ENCODE measurements at regions not wholly inside any gene's neighbourhood (a gene's known extent, or its start where the extent isn't known, plus 50 kb on each side); places are given as distances from the start of the nearest gene placed in this dataset.

DNA sequence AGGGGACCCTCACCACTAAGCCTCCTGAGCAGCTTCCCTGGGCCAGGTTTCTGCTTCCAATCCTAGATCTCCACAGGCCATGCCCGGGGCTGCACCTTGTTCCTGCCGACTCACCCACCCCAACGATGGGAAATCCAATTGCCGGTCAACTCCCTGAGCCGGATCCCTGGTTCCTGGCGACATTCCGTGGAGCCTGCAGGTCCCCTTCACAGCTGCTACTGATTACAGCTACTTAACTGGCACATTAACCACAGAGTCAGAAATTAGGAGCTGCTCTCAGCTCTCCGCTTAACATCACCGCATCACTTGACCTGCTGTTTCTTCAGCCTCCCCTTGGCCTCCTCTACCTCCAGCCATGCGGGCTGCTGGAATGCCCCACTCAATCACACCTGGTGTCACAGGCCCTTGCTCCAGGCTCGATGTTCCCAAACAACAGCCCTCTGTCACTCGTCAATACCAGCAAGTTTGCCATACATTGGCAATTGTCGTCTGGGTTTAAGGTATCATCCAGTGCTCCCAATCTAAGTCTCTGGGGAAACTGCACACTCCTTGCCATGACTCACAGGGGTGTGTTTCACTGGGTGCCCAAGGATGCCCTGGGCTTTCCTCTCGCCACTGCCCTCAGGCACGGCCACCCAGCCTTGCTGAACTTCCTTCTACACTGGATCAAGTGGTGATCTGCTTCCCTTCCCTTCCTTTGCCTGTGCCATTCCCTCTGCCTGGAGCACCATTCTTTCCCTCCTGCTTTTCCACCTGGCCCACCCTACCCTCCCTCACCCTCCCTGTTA lies 181.0 kb downstream of the MN1 start:
- DNase-seq (ENCODE audit: low spot score), result no peak

DNA sequence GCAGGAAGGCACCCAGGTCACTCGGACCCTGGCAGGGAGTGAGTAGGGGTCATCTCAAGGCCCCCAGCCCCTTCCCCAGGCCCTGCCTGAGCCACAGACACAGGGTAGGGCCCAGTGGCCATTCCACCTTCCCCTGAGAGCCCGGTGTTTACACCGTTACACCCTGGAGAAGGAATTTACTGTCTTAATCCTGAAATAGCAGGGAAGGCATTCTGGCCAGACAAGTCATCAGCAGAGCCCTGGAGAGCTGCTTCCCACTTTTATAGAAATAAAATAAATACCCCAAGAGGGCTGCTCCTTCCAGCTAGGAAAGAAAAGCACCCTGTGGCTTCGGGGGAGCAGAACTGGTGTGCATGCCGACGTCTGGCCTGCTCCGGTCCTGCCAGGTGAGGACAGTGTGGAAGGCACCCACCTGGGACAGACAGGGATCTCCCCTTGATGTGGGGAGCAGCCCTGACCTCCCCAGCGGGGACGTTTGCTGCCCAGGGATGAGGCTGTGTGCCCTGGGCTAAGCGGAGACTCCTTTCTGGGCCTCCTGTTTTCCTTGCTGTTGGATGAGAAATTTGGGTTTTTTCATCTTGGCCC lies 180.0 kb downstream of the MN1 start:
- no peak for DNase-seq (ENCODE audit: low spot score)

DNA sequence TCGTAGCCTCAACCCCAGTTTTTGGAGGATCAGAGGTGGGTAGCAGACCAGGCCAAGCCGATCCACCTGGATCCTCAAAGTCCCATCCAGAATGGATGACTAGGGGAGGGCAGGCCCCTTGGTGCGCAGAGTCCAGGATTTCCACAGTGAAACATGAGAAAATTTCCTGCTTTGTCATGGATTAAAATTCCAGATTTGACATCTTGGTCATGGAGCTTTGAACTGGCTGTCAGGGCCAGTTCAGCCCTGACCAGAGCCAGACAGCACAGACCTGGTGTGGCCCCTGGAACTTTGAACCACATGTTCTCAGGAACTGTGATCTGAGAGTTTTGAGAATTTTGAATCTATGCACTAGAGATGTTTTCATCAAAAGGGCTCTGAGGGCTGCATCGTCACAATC lies 177.5 kb downstream of the MN1 start:
- DNase-seq (ENCODE audit: low spot score), result no peak

DNA sequence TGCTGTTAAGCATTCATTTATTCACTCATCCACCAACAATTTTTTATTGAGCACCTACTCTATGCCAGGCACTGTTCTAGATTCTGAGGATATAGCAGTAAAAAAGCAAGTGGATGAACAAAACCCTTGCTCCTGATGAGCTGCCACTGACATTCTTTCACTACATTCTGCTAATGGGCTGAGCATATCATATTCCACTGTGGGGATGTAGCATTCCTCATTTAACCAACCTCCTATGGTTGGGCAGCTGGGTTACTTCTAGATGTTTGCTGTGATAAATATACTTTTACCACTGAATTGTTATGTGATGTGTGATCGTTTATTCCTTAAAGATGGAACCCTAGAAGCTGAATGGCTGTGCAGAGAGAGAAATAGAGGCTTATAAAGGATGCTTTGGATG lies 176.9 kb downstream of the MN1 start:
- DNase-seq (ENCODE audit: low spot score), result no peak

DNA sequence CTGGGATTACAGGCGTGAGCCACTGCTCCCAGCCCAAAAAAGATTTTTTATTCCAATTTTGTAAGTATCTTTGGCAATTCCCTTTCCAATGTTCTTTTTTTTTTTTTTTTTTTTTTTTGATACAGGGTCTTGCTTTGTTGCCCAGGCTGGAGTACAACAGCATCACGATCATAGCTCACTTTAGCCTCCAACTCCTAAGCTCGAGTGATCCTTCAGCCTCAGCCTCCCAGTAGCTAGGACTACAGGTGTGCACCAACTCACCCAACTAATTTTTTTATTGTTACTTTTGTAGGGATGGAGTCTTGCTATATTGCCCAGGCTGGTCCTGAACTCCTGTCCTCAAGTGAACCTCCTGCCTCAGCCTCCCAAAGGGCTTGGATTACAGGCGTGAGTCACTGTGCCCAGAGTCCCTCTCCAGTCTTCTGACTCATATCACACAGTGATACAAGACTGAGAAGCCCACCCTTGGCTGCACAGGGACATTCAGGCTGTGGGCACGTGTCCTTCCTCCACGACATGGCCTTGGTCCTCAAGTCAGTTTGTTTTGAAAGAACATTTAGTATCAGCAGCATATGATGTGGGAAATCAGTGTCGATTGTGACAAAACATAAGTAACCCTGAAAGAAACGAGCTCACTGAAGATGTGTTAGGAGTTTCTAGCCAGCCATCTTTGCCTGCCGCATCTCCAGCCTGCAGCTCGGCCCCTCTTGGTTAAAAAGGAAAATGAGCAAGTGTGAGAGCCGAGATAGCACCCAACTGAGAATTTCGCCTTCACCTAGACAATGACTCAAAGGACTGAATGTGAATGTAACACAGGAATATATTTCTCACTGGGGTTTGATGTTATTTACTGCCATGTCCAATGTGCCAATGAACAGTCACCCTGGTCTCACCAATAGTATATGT lies 175.5 kb downstream of the MN1 start:
- DNase-seq (ENCODE audit: low spot score), result no peak

DNA sequence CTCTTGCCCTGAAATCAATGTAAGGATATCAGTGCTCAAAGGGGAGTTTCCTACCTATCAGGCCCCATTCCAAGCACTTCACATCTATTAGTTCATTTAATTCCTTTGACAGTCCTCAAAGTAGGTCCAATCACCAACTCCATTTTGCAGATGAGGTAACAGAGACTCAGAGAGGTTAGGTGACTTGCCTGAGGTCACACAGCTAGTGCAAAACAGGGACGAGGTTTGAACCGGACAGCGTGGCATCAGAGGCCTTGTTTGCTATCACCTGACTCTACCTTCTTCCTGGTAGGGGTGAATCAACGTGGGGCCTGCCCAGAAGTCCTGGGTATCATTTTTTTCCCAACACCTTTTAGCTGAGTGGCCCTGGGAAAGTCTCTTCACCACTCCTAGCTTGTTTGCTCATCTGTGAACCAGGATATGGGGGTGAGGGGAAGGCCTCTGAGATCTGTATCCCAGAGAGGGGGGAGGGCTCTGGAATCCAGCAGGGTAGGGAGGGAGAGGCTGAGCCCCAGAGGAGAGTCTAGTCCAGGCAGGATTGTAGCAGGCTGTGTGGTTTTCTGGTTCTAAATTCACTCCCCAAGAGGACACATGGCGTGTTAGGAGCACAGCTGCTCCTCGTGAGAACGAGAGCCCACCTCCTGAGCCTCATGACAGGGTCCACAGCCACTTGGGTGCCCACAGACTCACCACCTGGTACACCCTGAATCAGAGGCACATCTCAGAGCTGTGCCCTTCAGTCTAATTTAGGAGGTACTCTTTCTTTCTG lies 174.7 kb downstream of the MN1 start:
- no peak for DNase-seq (ENCODE audit: low spot score)

DNA sequence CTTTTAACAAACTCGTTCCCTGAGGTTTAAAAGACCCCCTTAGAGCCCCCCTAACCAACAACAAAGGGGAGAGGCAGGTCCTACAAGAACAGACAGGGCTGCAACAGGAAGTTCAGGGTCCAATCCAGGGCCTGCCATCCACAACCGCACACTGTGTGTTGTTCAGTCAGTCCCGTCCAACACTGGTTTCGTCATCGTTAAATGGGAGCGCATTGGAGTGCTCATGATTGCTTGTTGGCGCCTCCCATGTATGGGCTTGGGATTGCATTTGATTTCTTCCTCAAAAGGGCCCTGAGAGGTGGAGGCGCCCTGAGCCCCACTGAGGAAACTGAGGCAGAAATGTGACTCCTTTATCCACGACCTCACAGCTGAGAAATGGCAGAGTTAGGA lies 174.1 kb downstream of the MN1 start:
- no peak for DNase-seq (ENCODE audit: low spot score)

DNA sequence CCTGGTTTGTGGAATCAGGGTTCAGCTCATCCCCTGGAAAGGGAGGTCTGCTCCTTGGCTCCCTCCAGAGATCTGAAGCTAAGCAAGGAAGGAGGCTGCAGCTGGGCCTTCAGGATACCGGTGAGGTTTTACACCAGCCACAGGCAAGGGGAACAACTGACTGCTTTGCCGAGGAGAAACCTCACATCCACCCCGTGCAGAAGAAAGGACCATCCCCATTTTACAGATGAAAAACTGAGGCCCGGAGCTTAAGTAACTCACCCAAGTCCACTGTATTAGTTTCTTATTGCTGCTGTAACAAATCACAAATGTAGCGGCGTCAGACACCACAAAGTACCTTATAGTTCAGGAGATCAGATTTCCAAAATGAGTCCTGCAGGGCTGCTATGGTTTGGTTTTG lies 173.7 kb downstream of the MN1 start:
- DNase-seq (ENCODE audit: low spot score), result no peak

DNA sequence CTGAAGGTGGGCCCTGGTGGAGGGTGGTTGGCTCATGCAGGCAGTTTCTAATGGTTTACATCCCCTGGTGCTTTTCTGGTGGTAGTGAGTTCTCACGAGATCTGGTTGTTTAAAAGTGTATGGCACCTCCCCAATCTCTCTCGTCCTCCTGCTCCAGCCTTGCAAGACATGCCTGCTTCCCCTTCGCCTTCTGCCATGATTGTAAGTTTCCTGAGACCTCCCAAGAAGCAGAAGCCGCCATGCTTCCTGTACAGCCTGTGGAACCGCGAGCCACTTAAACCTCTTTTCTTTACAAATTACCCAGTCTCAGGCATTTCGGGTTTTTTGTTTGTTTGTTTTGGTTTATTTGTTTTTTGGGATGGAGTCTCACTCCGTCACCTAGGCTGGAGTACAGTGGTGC lies 173.2 kb downstream of the MN1 start:
- DNase-seq (ENCODE audit: low spot score), result no peak

DNA sequence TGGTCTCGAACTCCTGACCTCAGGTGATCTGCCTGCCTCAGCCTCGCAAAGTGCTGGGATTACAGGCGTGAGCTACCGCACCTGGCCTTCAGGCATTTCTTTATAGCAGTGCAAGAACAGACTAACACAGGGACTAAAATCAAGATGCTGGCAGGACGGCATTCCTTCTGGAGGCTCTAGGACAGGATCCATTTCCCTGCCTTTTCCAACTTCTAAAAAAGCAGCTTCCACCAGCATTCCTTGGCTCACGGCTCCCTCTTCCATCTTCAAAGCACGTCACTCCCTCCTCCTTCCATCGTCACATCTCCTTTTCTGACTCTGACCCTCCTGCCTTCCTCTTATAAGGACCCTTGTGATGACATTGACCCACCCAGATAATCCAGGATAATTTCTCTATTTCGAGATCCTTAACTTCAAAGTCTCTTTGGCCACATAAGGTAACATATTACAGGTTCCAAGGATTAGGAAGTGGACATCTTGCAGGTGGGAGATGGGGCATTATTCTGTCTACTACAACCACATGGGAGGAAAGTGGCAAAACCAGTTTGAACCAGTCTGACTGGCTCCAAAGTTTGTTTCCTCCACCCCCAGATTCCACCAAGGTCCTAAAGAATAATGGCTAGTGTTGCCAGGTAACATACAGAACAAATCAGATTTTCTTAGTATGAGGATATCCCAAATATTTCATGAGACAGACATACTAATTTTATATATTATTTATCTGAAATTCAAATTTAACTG lies 172.5 kb downstream of the MN1 start:
- DNase-seq (ENCODE audit: low spot score), result no peak

DNA sequence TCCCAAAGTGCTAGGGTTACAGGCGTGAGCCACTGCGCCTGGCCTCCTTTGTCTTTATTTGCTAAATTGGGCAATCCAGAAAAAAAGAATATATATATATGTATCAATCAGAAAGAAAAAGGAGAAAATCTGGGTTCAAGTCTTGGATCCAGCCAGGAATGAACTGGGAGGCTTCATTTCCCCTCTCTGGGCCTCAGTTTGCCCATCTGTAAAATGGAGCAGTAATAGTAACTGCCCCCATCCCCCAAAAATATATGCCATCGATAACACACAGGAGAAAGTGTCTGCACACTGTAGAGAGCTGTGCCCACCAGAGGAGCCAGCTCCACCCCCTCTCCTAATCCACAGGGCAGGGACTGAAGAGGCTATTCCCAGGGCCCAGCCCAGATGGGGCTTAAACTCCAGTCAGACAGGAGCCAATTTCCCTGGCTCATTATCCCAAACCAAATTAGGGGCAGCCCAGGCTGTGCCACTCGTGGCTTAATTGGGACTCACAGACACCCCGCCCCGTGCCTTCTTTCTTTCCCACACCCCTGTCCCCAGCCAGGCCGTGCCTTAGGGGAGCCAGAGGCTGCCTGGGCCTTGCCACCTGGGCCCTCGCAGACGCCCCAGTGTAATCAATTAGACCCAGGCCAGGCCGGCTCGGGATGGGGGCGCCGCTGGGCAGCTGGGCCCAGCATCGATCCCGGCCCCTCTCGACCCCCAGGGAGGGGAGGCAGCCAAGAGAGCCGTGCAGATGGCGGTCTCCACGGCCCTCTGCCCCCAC lies 171.5 kb downstream of the MN1 start:
- DNase-seq (ENCODE audit: low spot score), result no peak

DNA sequence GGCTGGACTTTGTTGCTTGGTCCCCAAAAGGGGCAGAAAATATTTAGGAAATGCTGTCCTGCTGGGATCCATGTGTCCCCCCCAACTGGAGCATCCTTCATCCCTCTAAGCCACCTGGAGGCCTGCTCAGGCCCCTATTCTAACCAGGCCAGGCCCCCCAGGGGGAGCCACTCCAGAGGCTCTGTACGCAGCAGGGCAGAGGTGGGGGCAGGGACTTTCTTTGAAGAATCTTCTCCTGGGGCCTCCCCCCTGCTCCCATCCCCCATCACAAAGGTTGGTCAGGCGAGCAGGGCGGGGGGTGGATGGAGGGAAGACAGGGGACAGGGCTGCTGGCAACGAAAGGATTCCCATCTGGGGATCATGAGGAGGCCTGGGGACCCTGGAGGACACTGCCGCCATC lies 170.8 kb downstream of the MN1 start:
- no peak for DNase-seq (ENCODE audit: low spot score)

DNA sequence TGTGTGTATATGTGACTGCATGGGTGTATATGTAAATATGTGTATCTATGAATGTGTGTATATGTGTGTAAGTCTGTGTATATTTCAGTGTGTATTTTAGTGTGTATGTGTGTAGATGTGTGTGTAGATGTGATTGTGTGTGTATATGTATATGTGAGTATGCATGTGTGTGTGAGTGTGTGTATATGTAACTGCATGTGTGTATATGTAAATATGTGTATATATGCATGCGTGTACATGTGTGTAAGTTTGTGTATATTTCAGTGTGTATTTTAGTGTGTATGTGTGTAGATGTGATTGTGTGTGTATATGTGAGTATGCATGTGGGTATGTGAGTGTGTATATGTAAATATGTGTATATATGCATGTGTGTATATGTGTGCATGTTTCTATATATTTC lies 169.9 kb downstream of the MN1 start:
- DNase-seq (ENCODE audit: low spot score), result no peak

DNA sequence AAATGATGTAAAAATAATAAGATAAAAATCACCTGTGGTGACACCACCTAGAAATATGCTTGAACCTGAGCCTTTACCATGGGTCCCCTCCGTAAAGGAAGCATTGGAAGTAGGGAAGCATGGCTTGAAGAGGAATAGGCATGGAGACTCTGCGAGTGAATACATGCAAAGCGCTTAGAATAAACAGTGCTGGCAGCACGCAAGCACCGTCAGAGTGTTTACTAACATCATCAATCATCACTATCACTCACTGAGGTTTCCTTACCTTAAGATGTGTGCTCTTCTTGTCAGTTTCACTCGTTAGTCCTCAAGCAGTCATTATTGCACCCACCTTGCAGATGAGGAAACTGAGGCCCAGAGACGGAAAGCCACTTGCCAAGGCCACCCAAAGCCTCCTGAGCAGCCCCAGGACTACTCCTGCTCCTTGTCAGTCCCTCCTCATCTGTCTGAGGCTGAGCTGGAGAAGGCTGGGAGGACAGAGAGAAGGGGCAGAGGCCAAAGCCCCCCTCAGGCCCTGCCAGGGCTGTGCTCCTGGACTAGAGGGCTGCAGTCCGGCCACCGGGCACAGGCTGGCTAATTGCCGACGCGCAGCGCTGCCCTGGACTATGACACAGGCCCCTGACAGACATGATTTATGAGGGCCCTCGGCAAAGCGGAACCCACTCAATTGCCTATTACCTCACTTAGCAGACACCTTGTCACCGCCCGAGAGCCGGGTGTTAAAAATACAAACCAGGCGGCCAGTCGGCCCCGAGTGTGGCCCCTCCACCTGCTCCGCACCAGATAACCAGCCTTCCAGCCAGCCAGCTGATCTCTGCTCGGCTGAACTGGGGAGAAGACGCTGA lies 168.9 kb downstream of the MN1 start:
- DNase-seq (ENCODE audit: low spot score), result no peak

DNA sequence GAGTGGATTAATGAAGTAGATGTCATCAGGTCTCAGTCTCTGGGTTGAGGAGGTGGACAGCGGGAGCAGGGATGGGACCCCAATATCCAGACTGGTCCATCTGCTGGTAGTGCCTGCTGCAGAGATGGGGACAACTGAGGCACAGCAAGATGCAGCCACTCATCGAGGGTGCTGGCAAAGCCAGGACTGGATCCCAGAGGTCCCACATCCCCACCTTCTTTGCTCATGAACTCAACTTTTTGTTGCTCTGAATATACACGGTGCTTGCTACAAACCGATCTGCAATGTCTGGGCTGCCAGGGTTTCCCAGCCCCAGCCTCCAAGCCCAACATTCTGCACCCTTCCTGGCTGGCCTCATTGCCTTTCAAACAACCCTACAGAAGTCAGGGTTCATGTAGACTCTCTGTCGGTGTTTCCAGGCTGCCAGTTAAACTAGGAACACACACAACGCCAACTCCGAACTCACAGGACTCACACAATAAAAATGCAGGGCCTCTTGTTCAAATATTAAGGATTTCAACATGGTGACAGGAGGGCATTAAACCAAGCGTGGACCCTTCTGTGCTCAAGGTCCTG lies 168.2 kb downstream of the MN1 start:
- no peak for DNase-seq (ENCODE audit: low spot score)

DNA sequence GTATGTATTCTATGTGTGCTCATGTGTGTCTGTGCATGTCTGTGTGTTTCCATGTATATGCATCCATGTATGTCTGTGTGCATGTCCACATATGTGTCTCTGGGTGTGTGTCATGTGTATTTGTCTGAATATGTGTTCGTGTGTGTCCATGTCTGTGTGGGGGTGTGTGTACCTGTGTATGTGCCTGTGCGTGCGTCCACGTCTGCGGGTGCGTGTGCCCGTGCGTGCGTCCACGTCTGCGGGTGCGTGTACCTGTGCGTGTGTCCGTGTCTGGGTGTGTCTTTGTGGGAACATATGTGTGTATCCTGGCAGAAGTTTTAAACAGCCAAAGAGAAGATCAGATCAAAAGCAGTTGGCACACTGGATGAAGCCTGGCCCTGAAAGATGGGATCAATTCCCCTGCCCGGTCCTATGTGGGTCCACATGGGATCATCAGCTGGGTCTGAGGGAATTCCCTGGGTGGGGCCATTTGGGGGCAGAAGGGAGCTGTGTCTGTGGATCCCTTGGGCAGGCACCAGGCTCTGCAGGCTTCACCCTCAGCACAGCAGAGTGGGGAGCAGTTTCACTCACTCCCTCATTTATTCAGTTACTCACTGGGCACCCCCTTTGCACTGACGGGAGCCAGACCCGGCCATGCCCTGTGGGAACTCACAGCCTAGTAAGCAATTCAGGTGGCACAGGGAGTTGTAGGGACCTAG lies 167.4 kb downstream of the MN1 start:
- DNase-seq (ENCODE audit: low spot score), result no peak

DNA sequence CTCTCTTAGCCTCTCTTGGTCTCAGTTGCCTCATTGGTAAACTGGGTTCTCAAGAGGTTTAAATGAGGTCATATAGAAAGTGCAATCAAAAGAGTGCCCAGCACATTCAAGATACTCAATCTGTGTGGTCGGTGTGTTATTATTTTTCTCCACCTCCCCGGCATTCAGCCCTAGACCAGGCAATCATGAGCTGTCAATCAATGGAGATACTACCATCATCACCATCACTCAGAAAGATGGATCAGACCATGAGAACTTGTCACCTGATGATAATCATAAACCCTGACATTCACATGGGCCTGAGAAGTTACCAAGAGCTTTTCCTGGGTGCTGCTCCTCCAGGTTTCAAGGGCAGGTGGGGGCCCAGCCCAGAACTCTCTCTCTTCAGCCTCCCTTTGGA lies 166.1 kb downstream of the MN1 start:
- no peak for DNase-seq (ENCODE audit: low spot score)

DNA sequence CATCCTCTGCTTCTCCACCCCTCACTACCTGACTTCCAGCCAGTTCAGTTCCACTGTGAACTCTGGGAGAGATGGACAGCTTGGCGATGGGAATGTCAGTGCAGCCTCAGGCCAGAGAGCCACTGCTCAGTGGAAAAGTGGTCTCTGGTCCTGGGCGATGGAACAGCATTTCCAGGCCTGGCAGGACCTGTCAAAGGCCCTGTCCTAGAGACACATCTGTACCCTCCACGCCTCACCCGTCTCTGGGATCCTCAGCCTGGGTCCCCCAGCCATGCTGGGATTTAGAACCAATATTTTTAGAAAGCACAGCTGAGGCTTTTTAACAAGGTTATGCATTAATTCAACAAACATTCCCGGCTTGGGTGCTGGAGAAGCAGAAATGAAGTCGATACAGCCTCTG lies 165.7 kb downstream of the MN1 start:
- no peak for DNase-seq (ENCODE audit: low spot score)

Data from germinal center (tissue), 1 donor.